GM21515 (cell line): ENCODE measurements at regions not wholly inside any gene's neighbourhood (a gene's known extent, or its start where the extent isn't known, plus 50 kb on each side); places are given as distances from the start of the nearest gene placed in this dataset.
"Not testable (repeated sequence)": the region's sequence is repeated elsewhere in the genome, so short reads cannot be mapped to it uniquely, and the experiment has no call there.

ENCODE experiments used
- ATAC-seq: cut with Tn5 transposase; IDR thresholded peaks from one replicate; pipeline ENCODE4 v1.9.1; 2021; ENCODE audit not compliant: unreplicated experiment

GRCh38 chr7:103244865-103245264 is 52.4 kb upstream of the PMPCB start:
- ATAC-seq, result not testable (repeated sequence)

- no peak for ATAC-seq
Observed at GRCh38 chr7:103240806-103241205, 56.4 kb upstream of the PMPCB start.

DNA sequence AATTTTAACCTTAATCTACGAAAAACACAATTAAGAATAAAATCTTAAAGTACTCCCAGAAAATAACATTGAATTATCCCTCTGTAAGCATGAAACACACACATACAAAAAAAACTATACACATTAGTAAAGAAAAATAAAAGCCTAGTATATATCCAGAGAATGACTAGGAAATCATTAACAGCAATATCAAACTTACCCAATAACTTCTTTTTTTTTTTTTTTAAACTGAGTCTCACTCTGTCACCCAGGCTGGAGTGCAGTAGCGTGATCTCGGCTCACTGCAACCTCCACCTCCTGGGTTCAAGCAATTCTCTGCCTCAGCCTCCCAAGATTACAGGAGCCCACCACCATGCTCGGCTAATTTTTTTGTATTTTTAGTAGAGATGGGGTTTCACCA is 61.4 kb upstream of the PMPCB start:
- ATAC-seq, result not testable (repeated sequence)

DNA sequence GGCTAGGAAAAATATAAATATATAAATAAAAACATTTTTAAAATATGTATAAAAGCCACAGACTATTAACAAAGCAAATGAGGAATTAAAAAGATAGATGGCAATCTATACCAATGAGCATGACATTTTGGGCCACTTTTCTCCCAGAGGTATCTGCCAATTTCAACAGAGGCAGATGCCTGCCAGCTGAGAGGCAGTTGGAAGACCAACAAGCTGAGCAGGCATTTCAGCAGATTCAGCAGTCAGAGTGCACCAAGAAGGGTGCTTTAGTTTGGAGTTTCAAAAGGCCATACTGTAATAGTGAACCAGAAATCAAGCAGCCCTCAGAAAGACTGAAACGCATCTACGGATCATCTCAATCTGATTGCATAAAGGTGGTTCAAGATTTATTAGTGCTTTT is 62.4 kb upstream of the PMPCB start:
- not testable (repeated sequence) for ATAC-seq

GRCh38 chr7:103227787-103228186 is 69.4 kb upstream of the PMPCB start:
- ATAC-seq, result peak; percentile 57

- not testable (repeated sequence) for ATAC-seq
Observed at GRCh38 chr7:103225798-103226197, 71.4 kb upstream of the PMPCB start.

GRCh38 chr7:103223065-103223464 is 74.2 kb upstream of the NAPEPLD start:
- ATAC-seq, result not testable (repeated sequence)

DNA sequence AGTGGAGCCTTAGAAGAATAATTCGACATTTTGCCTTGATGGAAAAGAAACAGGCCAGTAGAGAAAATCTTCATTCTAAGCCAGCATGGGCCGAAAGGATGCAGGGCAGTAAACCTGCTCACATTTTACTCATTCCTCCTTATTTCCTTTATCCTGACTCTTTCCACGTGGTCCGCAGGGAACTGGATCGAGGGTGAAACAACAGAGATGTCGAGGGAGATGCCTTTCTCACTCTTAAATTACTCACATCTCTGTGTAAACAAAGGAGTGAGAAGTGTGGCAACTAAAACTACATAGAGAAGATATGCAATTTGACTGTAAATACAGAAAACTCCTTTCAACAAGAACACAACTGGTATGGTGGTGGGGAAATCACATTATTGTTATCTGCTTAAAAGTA is 62.1 kb upstream of the NAPEPLD start:
- ATAC-seq, result not testable (repeated sequence)

- not testable (repeated sequence) for ATAC-seq
Observed at GRCh38 chr7:103199191-103199590, 50.3 kb upstream of the NAPEPLD start.
